HL-60 (cell line): ENCODE measurements at regions not wholly inside any gene's neighbourhood (a gene's known extent, or its start where the extent isn't known, plus 50 kb on each side); places are given as distances from the start of the nearest gene placed in this dataset.

Experiments used
- DNase-seq, 2 experiments: peaks; one replicate each; pipeline ENCODE4 v3.0.0-alpha.2; 2010 to 2020; ENCODE audit warnings: low read depth in 1 of 2, low spot score in 1 of 2
- H3K27ac ChIP-seq: fragments of 250-450 bp; sonication (Bioruptor Pico); replicated peaks from 2 replicates; pipeline ENCODE4 v1.5.1; 2020; ENCODE audit warnings: mild to moderate bottlenecking, moderate library complexity
- H3K27me3 ChIP-seq: fragments of 250-450 bp; sonication (Bioruptor Pico); 2 replicates; pipeline ENCODE4 v1.5.1; 2021; ENCODE audit warnings: mild to moderate bottlenecking, moderate library complexity; ENCODE audit not compliant: insufficient read depth, poor library complexity, severe bottlenecking
- H3K4me3 ChIP-seq: replicated peaks from 2 replicates; pipeline ENCODE4 v1.5.1; 2011; ENCODE audit warnings: mild to moderate bottlenecking, control low read depth, low read length; ENCODE audit not compliant: insufficient read depth
- CTCF ChIP-seq: IDR thresholded peaks from one replicate; pipeline ENCODE4 v1.5.1; 2011; ENCODE audit warnings: low read length, control low read depth, inconsistent platforms; ENCODE audit not compliant: insufficient read depth
- GABPA ChIP-seq: IDR thresholded peaks from 2 replicates; pipeline ENCODE4 v1.6.1; 2012; ENCODE audit warnings: low read depth
- POLR2AphosphoS5 ChIP-seq: IDR thresholded peaks from 2 replicates; pipeline ENCODE4 v1.6.1; 2012; ENCODE audit warnings: low read depth
- REST ChIP-seq: IDR thresholded peaks from 2 replicates; pipeline ENCODE4 v1.6.1; 2012; ENCODE audit warnings: low read depth; ENCODE audit not compliant: insufficient replicate concordance
- SPI1 ChIP-seq: IDR thresholded peaks from 2 replicates; pipeline ENCODE4 v1.6.1; 2012; ENCODE audit warnings: low read depth, mild to moderate bottlenecking, borderline replicate concordance

- no peak for DNase-seq
- no peaks in the 10 kb centered on the region for H3K27me3 ChIP-seq
- no peak overlapping the region for H3K4me3 ChIP-seq
- no peak overlapping the region for H3K27ac ChIP-seq
- TF ChIP-seq SPI1 (no peak), REST (no peak), GABPA (no peak), CTCF (no peak), POLR2AphosphoS5 (no peak)
These were observed 1192.2 kb downstream of the EFNB2 start for GRCh38 chr13:105343134-105343806.

- TF ChIP-seq CTCF (no peak), SPI1 (no peak), REST (no peak), POLR2AphosphoS5 (no peak), GABPA (no peak)
- Histone ChIP-seq H3K4me3 (no peak overlapping the region), H3K27ac (no peak overlapping the region), H3K27me3 (no peaks in the 10 kb centered on the region)
- DNase-seq: no peak
These were observed 1193.1 kb downstream of the EFNB2 start for GRCh38 chr13:105342281-105342820.

- DNase-seq: no peak
- H3K27me3 ChIP-seq: no peaks in the 10 kb centered on the region
- TF ChIP-seq SPI1 (no peak), POLR2AphosphoS5 (no peak), CTCF (no peak), REST (no peak), GABPA (no peak)
- no peak overlapping the region for H3K4me3 ChIP-seq
- no peak overlapping the region for H3K27ac ChIP-seq
These were observed 1193.7 kb downstream of the EFNB2 start for GRCh38 chr13:105341758-105342157.
